GM12878 (cell line): ENCODE measurements at regions not wholly inside any gene's neighbourhood (a gene's known extent, or its start where the extent isn't known, plus 50 kb on each side); places are given as distances from the start of the nearest gene placed in this dataset.

Source experiments
- ATAC-seq: fragments of 200-7000 bp; cut with Tn5 transposase; 3 replicates; pipeline ENCODE4 v1.9.1; 2020; ENCODE audit warnings: mild to moderate bottlenecking, moderate library complexity
- BruUV-seq: library from RNA; stranded (reverse); fragments of 400-500 nt; replicated peaks from 2 replicates; lab custom pipeline; 2021; lab: Mats Ljungman, UMichigan
- CTCF ChIA-PET: fragments of 300-600 bp; sonication (Branson Sonifier 250); formaldehyde crosslinking; extraction: SDS; loops from one replicate; lab custom pipeline; 2021; ENCODE audit warnings: inconsistent platforms; lab: Yijun Ruan, JAX
- POLR2A ChIA-PET: fragments of 350-600 bp; formaldehyde crosslinking; extraction: SDS; loops from one replicate; lab custom pipeline; 2021; ENCODE audit warnings: inconsistent platforms; lab: Charles Lee
- RAD21 ChIA-PET: fragments of 300-600 bp; sonication (Branson Sonifier 250); formaldehyde crosslinking; loops from one replicate; lab custom pipeline; 2023; ENCODE audit warnings: antibody characterized with exemption; ENCODE audit not compliant: unreplicated experiment; lab: Charles Lee
- SMC1A ChIA-PET: fragments of 300-600 bp; sonication (Branson Sonifier 250); formaldehyde crosslinking; loops from one replicate; lab custom pipeline; 2023; ENCODE audit not compliant: unreplicated experiment, uncharacterized antibody; lab: Charles Lee
- DNase-seq: peaks from one replicate; pipeline ENCODE4 v3.0.0-alpha.2; 2011; ENCODE audit warnings: low read depth, low spot score
- FAIRE-seq: peaks from 3 replicates; lab custom pipeline; 2011; peaks lifted over from hg19 to GRCh38; lab: Jason Lieb, UNC
- H2AFZ ChIP-seq: 2 replicates; pipeline ENCODE4 v1.6.0; 2011; ENCODE audit warnings: low read depth, low read length, control low read depth; ENCODE audit not compliant: control insufficient read depth
- H3K27ac ChIP-seq: 2 replicates; pipeline ENCODE4 v1.5.1; 2011; ENCODE audit warnings: control low read depth; ENCODE audit not compliant: control insufficient read depth, insufficient read depth
- H3K27me3 ChIP-seq, 2 experiments: replicated peaks in 1 of 2; 2 replicates each; pipeline versions ENCODE4 v1.6.0 to v1.6.1; 2011; ENCODE audit warnings: low read length in 1 of 2; ENCODE audit not compliant: control insufficient read depth in 2 of 2, insufficient read depth in 2 of 2
- H3K36me3 ChIP-seq, 2 experiments: 2 replicates each; pipeline ENCODE4 v1.5.1; 2011; ENCODE audit warnings: low read length in 1 of 2; ENCODE audit not compliant: control insufficient read depth in 2 of 2, insufficient read depth in 2 of 2
- H3K4me1 ChIP-seq: 2 replicates; pipeline ENCODE4 v1.6.1; 2011; ENCODE audit warnings: mild to moderate bottlenecking, low read length, moderate library complexity, mixed read lengths; ENCODE audit not compliant: control insufficient read depth, insufficient read depth
- H3K4me2 ChIP-seq: 2 replicates; pipeline ENCODE4 v1.6.0; 2011; ENCODE audit warnings: control low read depth; ENCODE audit not compliant: control insufficient read depth, insufficient read depth
- H3K4me3 ChIP-seq: fragments of 200-600 bp; sonication (generic); 2 replicates; pipeline ENCODE4 v1.5.1; 2016
- H3K79me2 ChIP-seq: 2 replicates; pipeline ENCODE4 v1.6.0; 2011; ENCODE audit warnings: low read length; ENCODE audit not compliant: control insufficient read depth, insufficient read depth
- H3K9ac ChIP-seq: 2 replicates; pipeline ENCODE4 v1.8.0; 2011; ENCODE audit warnings: low read length, control low read depth, mixed read lengths; ENCODE audit not compliant: control insufficient read depth, insufficient read depth
- H3K9me3 ChIP-seq: replicated peaks from 3 replicates; pipeline ENCODE4 v1.5.1; 2011; ENCODE audit warnings: mild to moderate bottlenecking, low read length; ENCODE audit not compliant: control insufficient read depth, insufficient read depth
- H4K20me1 ChIP-seq: 2 replicates; pipeline ENCODE4 v1.6.0; 2011; ENCODE audit not compliant: control insufficient read depth, insufficient read depth
- BRCA1 ChIP-seq: IDR thresholded peaks from 2 replicates; pipeline ENCODE4 v1.6.1; 2011; ENCODE audit warnings: low read depth, low read length, improper control_type of control experiment
- CHD2 ChIP-seq: IDR thresholded peaks from 2 replicates; pipeline ENCODE4 v1.6.1; 2011; ENCODE audit warnings: low read depth, low read length, improper control_type of control experiment, borderline replicate concordance
- EP300 ChIP-seq, 2 experiments: fragments of 150-350 bp in 1 of 2; IDR thresholded peaks; 2 replicates each; pipeline ENCODE4 v1.6.1; 2011 to 2012; ENCODE audit warnings: low read depth in 2 of 2, low read length in 2 of 2, borderline replicate concordance in 1 of 2, improper control_type of control experiment in 1 of 2, inconsistent platforms in 1 of 2; ENCODE audit not compliant: control insufficient read depth in 1 of 2
- ETV6 ChIP-seq, 2 experiments: fragments of 450-650 bp in 1 of 2; IDR thresholded peaks in 1 of 2; conservative IDR thresholded peaks in 1 of 2; 2 replicates each; pipeline ENCODE4 v1.6.1; 2014; ENCODE audit warnings: antibody characterized with exemption in 1 of 2, borderline replicate concordance in 1 of 2, low read depth in 1 of 2, mild to moderate bottlenecking in 1 of 2, moderate library complexity in 1 of 2
- FOXM1 ChIP-seq: IDR thresholded peaks from 2 replicates; pipeline ENCODE4 v1.6.1; 2012; ENCODE audit warnings: low read depth, mild to moderate bottlenecking, inconsistent platforms, low read length, moderate library complexity
- KDM1A ChIP-seq: fragments of 200-600 bp; sonication (generic); IDR thresholded peaks from 2 replicates; pipeline ENCODE4 v1.6.1; 2016; ENCODE audit warnings: borderline replicate concordance
- MLLT1 ChIP-seq: fragments of 450-650 bp; IDR thresholded peaks from 2 replicates; pipeline ENCODE4 v1.6.1; 2016; ENCODE audit warnings: mild to moderate bottlenecking
- NFYB ChIP-seq: IDR thresholded peaks from 2 replicates; pipeline ENCODE4 v1.6.1; 2011; ENCODE audit warnings: low read depth, mild to moderate bottlenecking, low read length, improper control_type of control experiment, moderate library complexity; ENCODE audit not compliant: insufficient read depth
- SIN3A ChIP-seq: IDR thresholded peaks from 2 replicates; pipeline ENCODE4 v1.6.1; 2012; ENCODE audit warnings: low read depth, low read length, improper control_type of control experiment
- TCF12 ChIP-seq: IDR thresholded peaks from 2 replicates; pipeline ENCODE4 v1.6.1; 2011; ENCODE audit warnings: low read depth, mild to moderate bottlenecking, low read length
- TCF7 ChIP-seq: IDR thresholded peaks from 2 replicates; pipeline ENCODE4 v1.6.1; 2014; ENCODE audit warnings: antibody characterized with exemption, borderline replicate concordance
- USF2 ChIP-seq: IDR thresholded peaks from 2 replicates; pipeline ENCODE4 v1.6.1; 2011; ENCODE audit warnings: low read depth, low read length, improper control_type of control experiment, borderline replicate concordance
- WGBS: methylation state at CpG from one replicate; pipeline ENCODE4 v1.1.6; 2016; ENCODE audit warnings: low lambda C conversion rate; ENCODE audit not compliant: insufficient replicate concordance, insufficient coverage; ENCODE audit errors: missing lambda C conversion rate; 5-methylcytosine and 5-hydroxymethylcytosine counted together
- in situ Hi-C: fragments of 300-500 bp; cut with MboI; formaldehyde crosslinking; loops from 9 replicates; pipeline ENCODE4 v1.14.3; 2018; ENCODE audit warnings: mixed read lengths
- intact Hi-C: fragments of 100-400 bp; cut with micrococcal nuclease; formaldehyde crosslinking; loops from one replicate; pipeline ENCODE4 v1.14.2; 2022; ENCODE audit not compliant: unreplicated experiment
- TF ChIP-seq, protein P1 (sequence below): IDR thresholded peaks from 2 replicates; pipeline ENCODE4 v1.6.1; 2011; ENCODE audit warnings: low read depth, mild to moderate bottlenecking, low read length, moderate library complexity, borderline replicate concordance; ENCODE audit errors: extremely low read depth

GRCh38 chr21:16863908-16864307, 648.9 kb upstream of the CXADR start:
- Histone ChIP-seq H3K79me2 (no peaks in the 10 kb centered on the region), H4K20me1 (no peaks in the 10 kb centered on the region), H3K36me3 (no peaks in the 10 kb centered on the region), H3K27ac (no peak overlapping the region), H3K4me1 (no peaks in the 10 kb centered on the region), H3K4me3 (no peak overlapping the region), H2AFZ (no peak overlapping the region), H3K9ac (no peak overlapping the region), H3K27me3 (no peaks in the 10 kb centered on the region), H3K9me3 (no peaks in the 10 kb centered on the region), H3K4me2 (no peak overlapping the region)
- no TSS peak for BruUV-seq
- ChIA-PET RAD21 (no interaction called here), CTCF (no interaction called here), SMC1A (no interaction called here), POLR2A (no interaction called here)
- in situ Hi-C loops (no loop called here), intact Hi-C loops (no loop called here)
- WGBS: 2% methylated on average over 4 of the region's 4 CpGs
- no peak for DNase-seq
- no peak for FAIRE-seq
- TF ChIP-seq CHD2: no peak
- TF ChIP-seq, protein P1, sequence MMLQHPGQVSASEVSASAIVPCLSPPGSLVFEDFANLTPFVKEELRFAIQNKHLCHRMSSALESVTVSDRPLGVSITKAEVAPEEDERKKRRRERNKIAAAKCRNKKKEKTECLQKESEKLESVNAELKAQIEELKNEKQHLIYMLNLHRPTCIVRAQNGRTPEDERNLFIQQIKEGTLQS: no peak
- no peak for TF ChIP-seq EP300 (IDR thresholded peaks at IDR 0.05; ENCODE audit: borderline replicate concordance in 1 of 2, control insufficient read depth in 1 of 2, low read depth in 2 of 2, low read length in 2 of 2)
- TF ChIP-seq TCF7: no peak
- TF ChIP-seq USF2: no peak
- no peak for TF ChIP-seq MLLT1
- no peak for TF ChIP-seq ETV6 (conservative IDR thresholded peaks at IDR 0.05 in 1 of 2, IDR thresholded peaks at IDR 0.05 in 1 of 2; ENCODE audit: borderline replicate concordance in 1 of 2, low read depth in 1 of 2)
- TF ChIP-seq TCF12: no peak
- no peak for TF ChIP-seq FOXM1
- TF ChIP-seq NFYB: no peak
- no peak for TF ChIP-seq KDM1A
- TF ChIP-seq BRCA1: no peak
- TF ChIP-seq SIN3A: no peak
- ATAC-seq: no peak
